Stimulated activated CD4-positive, alpha-beta T cell treated with anti-CD3 and anti-CD28 coated beads, Interleukin-1b, Interleukin-23, amount 100 ng/mL, for 48 hours (primary cell): ENCODE measurements at regions not wholly inside any gene's neighbourhood (a gene's known extent, or its start where the extent isn't known, plus 50 kb on each side); places are given as distances from the start of the nearest gene placed in this dataset.
"Not testable (repeated sequence)": the region's sequence is repeated elsewhere in the genome, so short reads cannot be mapped to it uniquely, and the experiment has no call there.

Experiments used
- DNase-seq: peaks from one replicate; pipeline ENCODE4 v3.0.0-alpha.2; 2020

GRCh38 chr14:22131749-22132476 lies 457.1 kb downstream of the DAD1 start:
- DNase-seq, result peak; percentile 11

- no peak for DNase-seq
Observed at GRCh38 chr14:22124073-22124613, 450.5 kb upstream of the OR4E1 start.

DNA sequence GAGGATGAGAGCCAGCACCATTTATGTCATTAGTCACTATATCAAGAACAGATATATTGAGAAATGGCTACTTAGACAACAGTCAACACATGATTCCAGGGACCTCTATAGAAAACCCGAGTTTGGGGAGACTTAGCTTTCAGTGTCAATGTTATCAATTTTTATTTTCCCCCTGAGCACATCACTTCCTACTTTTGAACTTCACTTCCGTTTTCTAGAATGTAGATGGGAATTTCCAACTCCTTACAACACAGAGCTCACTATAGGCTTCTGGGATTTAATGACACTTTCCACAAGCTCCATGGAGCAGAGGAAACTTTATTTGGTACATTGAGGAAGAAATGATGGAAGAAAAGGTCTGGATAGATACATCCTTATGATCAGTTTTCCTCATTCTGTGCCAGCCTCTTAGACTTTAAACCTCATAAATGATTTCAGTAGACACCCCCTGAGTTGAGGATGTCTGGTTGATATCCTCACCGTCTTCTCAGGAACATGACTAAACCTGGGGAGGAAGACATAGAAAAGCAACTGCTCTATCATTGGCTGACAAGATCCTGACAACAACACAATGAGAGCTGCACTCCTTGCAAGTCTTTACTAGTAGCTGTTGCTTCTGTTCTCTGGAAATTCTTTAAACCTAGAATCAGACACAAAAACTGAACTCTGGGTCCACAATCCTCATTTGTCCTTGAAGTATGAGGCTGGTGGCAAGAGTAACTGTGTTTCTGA lies 449.4 kb upstream of the OR4E1 start:
- no peak for DNase-seq

DNA sequence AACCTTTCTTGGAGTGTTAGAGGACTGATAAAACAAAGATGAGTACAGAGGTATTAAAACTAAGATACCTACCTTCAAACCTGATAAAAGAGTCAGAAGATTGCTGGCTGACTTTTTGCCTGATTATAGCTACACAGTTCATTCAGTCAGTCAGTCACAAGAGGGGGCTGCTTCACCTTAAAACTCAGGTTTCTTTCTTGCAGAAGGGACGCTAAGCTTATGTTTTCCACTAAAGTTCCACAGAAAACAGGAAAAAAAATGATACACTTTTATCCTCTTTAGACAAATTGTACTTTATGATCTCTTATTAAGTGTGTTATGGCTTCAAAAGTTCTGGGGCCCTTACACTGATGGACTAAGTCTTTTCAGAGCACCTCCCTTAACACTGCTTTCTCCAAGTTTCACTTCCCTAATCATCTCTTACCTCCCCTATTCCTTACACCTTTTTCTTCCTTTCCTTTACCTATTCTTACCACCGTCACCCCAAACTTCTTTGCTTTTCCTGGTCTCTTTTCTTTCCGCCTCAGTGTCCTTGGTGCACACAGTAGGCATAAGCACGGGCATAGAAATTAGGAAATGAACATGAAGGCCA lies 448.7 kb upstream of the OR4E1 start:
- DNase-seq, result no peak

GRCh38 chr14:22118899-22119477 lies 445.4 kb upstream of the OR4E1 start:
- DNase-seq, result no peak

- peak; percentile 6 for DNase-seq
Observed at GRCh38 chr14:22113401-22113800, 439.8 kb upstream of the OR4E1 start.

- peak; percentile 24 for DNase-seq
Observed at GRCh38 chr14:22112004-22112403, 438.4 kb upstream of the OR4E1 start.

DNA sequence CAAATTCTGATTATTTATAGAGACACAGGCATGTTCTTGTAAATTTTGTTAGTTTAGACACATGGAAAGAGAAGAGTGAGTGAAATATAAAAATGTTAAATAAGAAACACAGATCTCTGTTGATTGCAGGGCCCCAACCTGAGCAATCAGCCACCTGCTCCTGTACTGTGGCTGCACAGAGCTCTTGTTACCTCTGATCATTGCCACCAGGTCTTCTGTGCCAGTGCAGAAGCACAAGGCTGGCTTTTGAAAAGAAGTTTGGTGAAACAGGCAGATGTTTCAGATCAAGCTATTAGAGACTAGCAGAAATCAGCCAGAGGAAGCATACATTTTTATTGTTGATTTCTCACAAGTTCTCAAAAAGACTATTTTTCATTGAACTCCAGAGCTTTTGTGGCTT lies 434.1 kb upstream of the OR4E1 start:
- DNase-seq, result no peak

GRCh38 chr14:22106700-22107697 lies 433.4 kb upstream of the OR4E1 start:
- no peak for DNase-seq

- DNase-seq, result no peak
Observed at GRCh38 chr14:22105624-22106006, 432.0 kb upstream of the OR4E1 start.

DNA sequence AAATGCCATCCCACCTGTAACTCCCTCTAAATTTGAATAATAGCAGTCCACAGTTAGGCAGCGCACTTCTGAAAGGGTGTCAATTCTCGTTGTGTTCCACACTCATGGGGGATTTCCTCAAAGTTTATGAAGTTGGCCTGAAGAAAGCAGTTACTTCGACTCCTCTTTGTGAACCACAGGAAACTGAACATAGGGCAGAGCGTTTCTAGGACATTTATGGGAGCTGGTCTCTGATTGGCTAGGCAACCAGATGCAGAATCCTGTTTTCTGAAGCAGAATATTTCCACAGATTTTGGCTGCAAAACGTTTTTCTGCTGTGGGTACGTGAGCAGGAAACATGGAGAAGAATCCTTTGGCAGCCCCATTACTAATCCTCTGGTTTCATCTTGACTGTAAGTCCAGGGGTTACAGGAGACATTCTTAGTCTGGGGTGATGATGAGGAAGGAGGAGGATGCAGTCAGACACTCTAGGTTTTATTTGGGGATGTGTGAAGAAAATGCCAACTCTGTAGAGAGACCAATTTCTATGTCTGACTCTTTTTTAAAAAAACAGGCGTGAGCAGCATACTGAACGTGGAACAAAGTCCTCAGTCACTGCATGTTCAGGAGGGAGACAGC lies 431.5 kb upstream of the OR4E1 start:
- DNase-seq, result no peak

DNA sequence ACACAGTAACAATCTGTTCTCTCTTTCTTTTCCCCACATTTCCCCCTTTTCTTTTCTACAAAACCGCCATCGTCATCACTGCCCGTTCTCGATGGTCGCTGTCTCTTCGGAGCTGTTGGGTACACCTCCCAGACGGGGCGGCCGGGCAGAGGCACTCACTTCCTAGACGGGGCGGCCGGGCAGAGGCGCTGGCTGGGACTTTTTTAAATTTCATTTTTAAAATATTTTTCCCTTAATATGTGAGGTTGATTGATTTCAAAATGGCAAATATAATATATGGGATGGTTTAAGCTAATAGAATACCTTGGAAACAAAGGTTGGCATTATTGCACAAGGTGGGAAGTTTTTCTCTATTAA lies 427.1 kb upstream of the OR4E1 start:
- not testable (repeated sequence) for DNase-seq

DNA sequence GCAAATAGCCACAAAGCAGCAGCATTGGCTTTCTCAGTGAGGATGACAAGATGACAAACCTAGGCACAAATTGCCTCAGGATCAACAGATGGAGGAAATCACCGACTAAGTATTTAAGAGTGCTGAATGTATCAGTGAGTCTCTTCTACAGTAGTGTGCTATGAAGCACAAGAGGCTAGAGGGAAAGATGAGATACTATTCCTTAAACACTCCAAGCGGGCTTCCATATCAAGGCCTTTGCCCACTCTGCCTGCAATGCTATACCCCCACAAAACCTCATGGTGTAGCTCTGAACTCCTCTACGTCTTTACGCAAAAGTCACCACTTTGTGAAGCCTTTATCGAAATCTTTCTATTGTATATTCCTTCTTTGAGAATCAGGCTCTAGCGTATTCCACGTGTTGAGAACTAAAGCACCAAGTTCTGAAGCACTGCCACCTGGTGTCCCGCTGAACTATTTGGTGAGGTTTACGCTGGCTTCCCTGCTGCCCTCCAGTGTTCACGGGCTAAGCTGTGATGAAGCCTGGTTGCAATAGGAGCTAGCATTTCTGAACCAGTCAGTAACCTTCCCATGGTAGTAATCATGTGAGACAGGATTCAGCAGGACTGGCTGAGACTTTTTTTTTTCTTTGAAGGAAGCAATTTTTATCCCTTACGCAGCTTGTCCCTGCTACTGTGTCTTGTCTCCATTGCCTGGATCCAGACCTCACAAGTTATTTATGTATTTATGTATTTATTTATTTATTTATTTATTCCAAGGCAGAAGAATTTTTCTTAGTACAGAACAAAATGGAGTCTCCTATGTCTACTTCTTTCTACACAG lies 426.5 kb upstream of the OR4E1 start:
- peak; percentile 54 for DNase-seq

- DNase-seq, result no peak
Observed at GRCh38 chr14:22098435-22098834, 424.8 kb upstream of the OR4E1 start.

DNA sequence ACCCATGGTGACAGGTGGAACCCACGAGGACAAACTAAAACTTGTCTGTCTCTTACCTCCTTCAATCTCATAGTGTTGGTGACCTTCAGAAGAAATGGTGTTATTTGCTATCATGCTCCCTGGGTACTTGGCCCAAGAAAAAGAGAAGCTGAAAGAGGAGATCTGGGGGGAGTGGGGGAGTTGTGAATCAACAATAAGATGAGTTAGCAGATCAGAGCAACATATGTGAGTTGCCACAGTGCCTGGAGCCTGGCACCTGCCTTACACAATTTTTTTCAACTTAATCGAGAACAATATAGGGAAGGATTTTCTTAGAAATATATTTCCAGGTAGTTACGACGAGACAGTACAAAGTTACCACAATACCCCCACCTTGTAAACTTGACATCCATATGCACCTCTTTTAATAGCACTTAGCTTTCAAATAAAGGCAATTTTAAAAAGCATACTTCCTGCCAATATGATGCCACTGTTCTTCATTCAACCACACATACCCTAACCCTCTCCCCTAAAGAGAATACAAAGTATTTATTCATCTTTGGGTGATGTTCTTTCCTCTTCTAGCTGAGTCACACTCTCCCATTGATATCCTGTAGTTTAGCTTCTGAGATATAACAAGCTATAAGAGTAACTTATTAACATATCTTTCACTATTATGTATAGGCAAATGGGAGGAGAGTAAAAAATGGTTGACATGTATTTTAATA lies 424.1 kb upstream of the OR4E1 start:
- no peak for DNase-seq

DNA sequence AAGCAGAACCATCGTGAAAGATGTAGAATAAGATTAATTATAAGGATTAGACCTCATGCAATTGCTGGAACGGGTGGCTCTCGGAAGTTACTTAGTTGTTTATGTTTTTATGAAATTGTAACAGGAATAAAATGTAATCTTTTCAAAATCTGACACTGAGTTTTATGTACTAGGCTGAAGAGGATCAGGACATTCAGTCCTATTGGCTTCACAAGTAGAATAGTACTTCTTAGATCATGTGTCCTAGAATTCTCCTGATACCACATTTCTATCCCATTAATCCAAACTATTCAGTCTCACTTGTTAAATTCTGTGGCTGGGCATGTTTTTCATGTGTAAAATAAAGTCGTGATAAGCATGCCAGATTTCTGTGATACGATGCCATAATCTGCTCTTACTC lies 423.5 kb upstream of the OR4E1 start:
- no peak for DNase-seq

GRCh38 chr14:22096514-22096895 lies 422.9 kb upstream of the OR4E1 start:
- no peak for DNase-seq

GRCh38 chr14:22095860-22096513 lies 422.4 kb upstream of the OR4E1 start:
- DNase-seq, result no peak

- no peak for DNase-seq
Observed at GRCh38 chr14:22089940-22090339, 416.3 kb upstream of the OR4E1 start.
